Stimulated activated CD4-positive, alpha-beta T cell treated with anti-CD3 and anti-CD28 coated beads, Interleukin-12 subunit alpha, Interleukin-12 subunit beta, amount 100 ng/mL, for 4 hours (primary cell): ENCODE measurements at regions not wholly inside any gene's neighbourhood (a gene's known extent, or its start where the extent isn't known, plus 50 kb on each side); places are given as distances from the start of the nearest gene placed in this dataset.
"Not testable (repeated sequence)": the region's sequence is repeated elsewhere in the genome, so short reads cannot be mapped to it uniquely, and the experiment has no call there.

ENCODE experiments used
- DNase-seq: peaks from one replicate; pipeline ENCODE4 v3.0.0-alpha.2; 2020

- no peak for DNase-seq
These were observed 90.0 kb upstream of the TNP1 start for GRCh38 chr2:216949700-216950413.

GRCh38 chr2:216947055-216947454 is 87.2 kb upstream of the TNP1 start:
- DNase-seq, result no peak

- DNase-seq, result no peak
These were observed 84.9 kb upstream of the TNP1 start for GRCh38 chr2:216944733-216945132.

- no peak for DNase-seq
These were observed 83.2 kb upstream of the TNP1 start for GRCh38 chr2:216943109-216943508.

GRCh38 chr2:216942465-216942864 is 82.6 kb upstream of the TNP1 start:
- no peak for DNase-seq

- no peak for DNase-seq
These were observed 82.2 kb upstream of the TNP1 start for GRCh38 chr2:216942016-216942415.

- DNase-seq, result no peak
These were observed 77.1 kb upstream of the TNP1 start for GRCh38 chr2:216936954-216937357.

- DNase-seq, result no peak
These were observed 74.8 kb upstream of the TNP1 start for GRCh38 chr2:216934623-216935022.

- no peak for DNase-seq
These were observed 74.3 kb upstream of the TNP1 start for GRCh38 chr2:216934151-216934550.

GRCh38 chr2:216932863-216933548 is 73.1 kb upstream of the TNP1 start:
- no peak for DNase-seq

GRCh38 chr2:216932113-216932862 is 72.4 kb upstream of the TNP1 start:
- DNase-seq, result no peak

- no peak for DNase-seq
These were observed 70.9 kb upstream of the TNP1 start for GRCh38 chr2:216930716-216931115.

GRCh38 chr2:216929338-216929737 is 69.5 kb upstream of the TNP1 start:
- DNase-seq, result not testable (repeated sequence)

- no peak for DNase-seq
These were observed 67.3 kb upstream of the TNP1 start for GRCh38 chr2:216927163-216927562.

- DNase-seq, result no peak
These were observed 65.9 kb upstream of the TNP1 start for GRCh38 chr2:216925636-216926366.

- no peak for DNase-seq
These were observed 65.1 kb upstream of the TNP1 start for GRCh38 chr2:216925006-216925405.

GRCh38 chr2:216923706-216924105 is 63.8 kb upstream of the TNP1 start:
- no peak for DNase-seq

- no peak for DNase-seq
These were observed 62.4 kb upstream of the TNP1 start for GRCh38 chr2:216922175-216922780.

- no peak for DNase-seq
These were observed 61.1 kb upstream of the TNP1 start for GRCh38 chr2:216920937-216921456.

GRCh38 chr2:216920143-216920876 is 60.4 kb upstream of the TNP1 start:
- no peak for DNase-seq

- DNase-seq, result no peak
These were observed 58.3 kb upstream of the TNP1 start for GRCh38 chr2:216918088-216918680.
